CD8-positive, alpha-beta memory T cell (primary cell): ENCODE measurements at regions not wholly inside any gene's neighbourhood (a gene's known extent, or its start where the extent isn't known, plus 50 kb on each side); places are given as distances from the start of the nearest gene placed in this dataset.

Experiments
- CTCF ChIA-PET: fragments of 350-600 bp; sonication (Branson Sonifier 250); formaldehyde crosslinking; loops from one replicate; lab custom pipeline; 2021; ENCODE audit warnings: antibody characterized with exemption; lab: Charles Lee
- POLR2A ChIA-PET: fragments of 350-600 bp; sonication (Branson Sonifier 250); formaldehyde crosslinking; loops from one replicate; lab custom pipeline; 2021; ENCODE audit warnings: antibody characterized with exemption; lab: Charles Lee
- DNase-seq, 5 donors: peaks; one replicate each; pipeline versions ENCODE4 v3.0.0 to v3.0.0-alpha.2; 2020 to 2022; ENCODE audit warnings: mixed read lengths in 1 of 5
- H3K27ac ChIP-seq: one replicate; pipeline ENCODE4 v1.7.0; 2013; ENCODE audit warnings: low read depth, mild to moderate bottlenecking, low read length, moderate library complexity
- H3K27me3 ChIP-seq: 2 replicates; pipeline ENCODE4 v1.7.0; 2013; ENCODE audit warnings: low read length, mild to moderate bottlenecking; ENCODE audit not compliant: insufficient read depth, poor library complexity, severe bottlenecking
- H3K36me3 ChIP-seq: 2 replicates; pipeline ENCODE4 v1.7.0; 2013; ENCODE audit warnings: mild to moderate bottlenecking, low read length, moderate library complexity; ENCODE audit not compliant: insufficient read depth
- H3K4me1 ChIP-seq: 2 replicates; pipeline ENCODE4 v1.7.0; 2013; ENCODE audit warnings: mild to moderate bottlenecking, low read length, moderate library complexity; ENCODE audit not compliant: insufficient read depth
- H3K4me3 ChIP-seq: 2 replicates; pipeline ENCODE4 v1.7.0; 2013; ENCODE audit warnings: mild to moderate bottlenecking, low read length
- H3K9me3 ChIP-seq: 2 replicates; pipeline ENCODE4 v1.7.0; 2013; ENCODE audit warnings: mild to moderate bottlenecking, low read length
- H3K27ac Mint-ChIP-seq, 8 donors: one replicate each; pipeline ENCODE4 v1.8.0; 2020 to 2021; ENCODE audit warnings: mixed read lengths in 8 of 8, mild to moderate bottlenecking in 6 of 8, inconsistent platforms in 3 of 8, moderate library complexity in 3 of 8
- H3K27me3 Mint-ChIP-seq, 2 donors: one replicate each; pipeline ENCODE4 v1.8.0; 2020 to 2021; ENCODE audit warnings: mixed read lengths in 2 of 2, mild to moderate bottlenecking in 1 of 2, moderate library complexity in 1 of 2
- H3K36me3 Mint-ChIP-seq, 3 donors: one replicate each; pipeline ENCODE4 v1.8.0; 2020 to 2021; ENCODE audit warnings: mixed read lengths in 3 of 3, inconsistent platforms in 1 of 3, mild to moderate bottlenecking in 1 of 3
- H3K4me1 Mint-ChIP-seq, 3 donors: one replicate each; pipeline ENCODE4 v1.8.0; 2020 to 2021; ENCODE audit warnings: mixed read lengths in 3 of 3, inconsistent platforms in 1 of 3, mild to moderate bottlenecking in 1 of 3
- H3K4me3 Mint-ChIP-seq, 7 donors: one replicate each; pipeline ENCODE4 v1.8.0; 2020 to 2021; ENCODE audit warnings: mixed read lengths in 7 of 7, mild to moderate bottlenecking in 6 of 7, moderate library complexity in 4 of 7, inconsistent platforms in 2 of 7
- H3K9me3 Mint-ChIP-seq, 5 donors: one replicate each; pipeline ENCODE4 v1.8.0; 2020 to 2022; ENCODE audit warnings: mixed read lengths in 5 of 5, mild to moderate bottlenecking in 3 of 5, moderate library complexity in 2 of 5, inconsistent platforms in 1 of 5

DNA sequence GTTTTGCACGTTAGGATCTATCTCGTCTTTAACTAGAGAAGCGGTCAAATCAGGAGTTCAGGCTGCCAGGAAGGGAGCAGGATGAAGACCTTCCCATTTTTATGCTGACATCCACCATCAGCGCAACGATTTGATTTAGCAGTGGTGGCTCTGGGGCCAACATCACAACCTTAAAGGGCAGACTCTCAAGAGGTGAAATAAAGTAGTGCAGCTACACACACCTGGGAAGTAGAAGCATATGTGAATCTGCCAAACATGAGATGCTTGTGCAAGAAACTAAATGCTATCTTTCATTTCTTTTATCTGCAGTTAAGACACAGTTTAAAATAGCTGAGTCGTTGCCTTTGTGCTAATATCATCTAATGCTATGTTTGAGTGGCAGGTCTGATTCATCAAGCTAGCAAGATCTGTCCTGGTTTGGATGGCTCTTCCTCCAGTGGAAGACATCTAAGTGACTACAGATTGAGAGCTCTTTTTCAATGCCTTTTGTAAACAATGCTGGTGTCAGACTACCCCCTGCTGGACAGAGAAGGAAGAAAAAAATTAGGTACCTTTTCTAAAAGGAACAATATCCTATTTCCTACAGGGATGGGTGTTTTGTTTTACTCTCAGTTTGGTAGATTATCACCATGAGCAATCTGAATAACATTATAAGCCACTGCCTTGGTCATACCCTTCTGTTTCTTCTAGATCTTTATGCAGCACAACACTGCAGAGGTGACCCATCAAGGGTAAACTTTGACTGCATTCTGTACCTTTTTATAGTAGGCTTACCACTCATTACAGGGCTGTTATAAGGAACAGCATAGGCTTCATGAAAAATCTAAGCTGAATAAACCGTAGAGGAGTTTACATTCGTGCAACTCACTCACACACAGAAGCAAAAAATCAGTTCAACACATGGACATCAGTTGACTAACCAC lies 171.6 kb upstream of the FBXL4 start:
- Mint-ChIP-seq H3K4me1 (no peaks in the 10 kb centered on the region), H3K27ac (no peak overlapping the region), H3K9me3 (no peaks in the 10 kb centered on the region), H3K27me3 (peaks cover 5 to 40% of the 10 kb centered on the region in 2 donors), H3K4me3 (no peak overlapping the region), H3K36me3 (no peaks in the 10 kb centered on the region)
- no peaks in the 10 kb centered on the region for H3K4me1 ChIP-seq
- H3K27ac ChIP-seq = no peak overlapping the region
- CTCF ChIA-PET = interaction anchor here (1.3 to 1.9 kb wide), 2 partner anchors 10 to 1624 kb away, joined by 7 to 8 read pairs; no protein-coding TSS in a partner anchor
- no peak overlapping the region for H3K4me3 ChIP-seq
- no peaks in the 10 kb centered on the region for H3K9me3 ChIP-seq
- POLR2A ChIA-PET = no interaction called here
- no peaks in the 10 kb centered on the region for H3K36me3 ChIP-seq
- H3K27me3 ChIP-seq = no peaks in the 10 kb centered on the region
- peak in 1 of 5 donors; percentile 7 for DNase-seq

DNA sequence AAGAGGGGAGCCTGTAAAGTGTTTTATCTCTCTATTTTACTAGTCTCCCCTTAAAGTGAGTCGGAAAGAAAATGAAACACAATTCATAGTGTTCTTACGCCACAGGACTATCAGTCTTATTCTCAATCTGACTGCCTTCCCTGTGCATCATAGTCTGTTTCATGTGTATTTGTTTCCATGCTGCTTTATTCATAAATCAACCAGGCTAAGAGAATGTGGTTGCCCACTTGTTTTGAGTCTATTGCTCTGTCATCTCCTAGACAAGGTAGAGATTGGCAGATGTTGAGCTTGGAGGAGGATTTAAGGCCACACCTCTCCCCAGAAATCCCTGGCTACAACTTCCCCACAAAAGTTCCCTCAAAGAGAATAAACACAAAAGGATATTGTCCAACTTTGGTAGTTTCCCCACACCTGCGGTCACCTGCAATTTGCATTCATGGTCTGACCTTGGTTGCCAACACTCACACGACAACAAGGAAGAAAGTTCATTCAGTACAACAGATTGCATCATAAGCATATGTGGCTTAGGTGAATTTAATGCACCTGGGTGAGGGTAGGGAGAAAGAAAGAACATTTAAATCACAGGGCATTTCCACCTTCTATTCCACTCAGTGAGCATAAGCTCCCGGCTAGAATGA lies 167.1 kb upstream of the FBXL4 start:
- H3K27me3 Mint-ChIP-seq = peaks cover 8 to 23% of the 10 kb centered on the region in 2 donors
- Histone ChIP-seq H3K27ac (no peak overlapping the region), H3K9me3 (no peaks in the 10 kb centered on the region), H3K36me3 (no peaks in the 10 kb centered on the region), H3K4me3 (no peak overlapping the region), H3K27me3 (no peaks in the 10 kb centered on the region), H3K4me1 (no peaks in the 10 kb centered on the region)
- no peaks in the 10 kb centered on the region for H3K4me1 Mint-ChIP-seq
- no peaks in the 10 kb centered on the region for H3K36me3 Mint-ChIP-seq
- no peaks in the 10 kb centered on the region for H3K9me3 Mint-ChIP-seq
- POLR2A ChIA-PET = no interaction called here
- H3K27ac Mint-ChIP-seq = no peak overlapping the region
- DNase-seq = no peak
- CTCF ChIA-PET = no interaction called here
- H3K4me3 Mint-ChIP-seq = no peak overlapping the region

DNA sequence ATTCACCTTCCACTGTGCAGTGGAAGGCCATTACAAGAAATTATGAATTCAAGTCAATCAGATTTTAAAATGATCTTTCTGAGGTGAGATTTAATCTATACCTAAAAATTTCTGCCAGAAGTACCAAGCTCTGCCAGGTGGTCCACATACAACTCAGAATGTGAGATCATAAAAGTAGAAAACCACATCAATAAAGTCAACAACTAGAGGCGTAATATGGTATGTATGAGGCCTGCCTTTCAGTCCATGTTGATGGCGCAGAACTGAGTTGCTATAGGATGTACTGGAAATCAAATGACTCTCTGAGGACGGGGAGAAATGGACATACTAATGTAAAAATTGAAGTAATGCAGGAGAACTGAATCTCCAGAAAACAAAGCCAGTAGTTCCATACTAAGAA lies 163.8 kb upstream of the FBXL4 start:
- CTCF ChIA-PET = no interaction called here
- H3K27ac Mint-ChIP-seq = no peak overlapping the region

DNA sequence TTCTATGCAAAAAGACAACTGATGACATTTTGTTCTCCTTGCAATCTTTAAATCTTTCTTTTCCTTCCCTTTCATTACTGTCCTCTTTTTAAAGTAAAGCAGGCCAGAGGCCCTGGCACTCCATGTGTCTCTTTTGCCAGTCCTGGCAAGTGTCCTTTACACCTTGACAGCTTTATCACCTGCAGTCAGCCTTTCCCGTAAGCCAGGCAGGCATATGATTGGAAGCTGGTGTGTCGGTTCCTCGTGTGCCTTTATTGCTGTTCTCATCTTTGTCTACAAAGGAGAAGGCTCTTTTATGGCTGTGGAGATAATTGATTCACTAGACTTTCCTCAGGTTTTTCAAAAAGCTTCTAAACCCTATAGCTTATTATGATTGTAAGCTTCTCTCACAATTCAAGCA lies 162.3 kb upstream of the FBXL4 start:
- CTCF ChIA-PET = interaction anchor here (2.6 kb wide), 1 partner anchor 10 kb away, joined by 8 read pairs; no protein-coding TSS in a partner anchor

More for the DNA sequence above, 163.8 kb upstream of the FBXL4 start:
- Mint-ChIP-seq H3K27me3 (peaks cover 3 to 11% of the 10 kb centered on the region in 2 donors), H3K4me3 (no peak overlapping the region), H3K9me3 (no peaks in the 10 kb centered on the region), H3K4me1 (no peaks in the 10 kb centered on the region), H3K36me3 (no peaks in the 10 kb centered on the region)
- H3K9me3 ChIP-seq = no peaks in the 10 kb centered on the region
- H3K4me1 ChIP-seq = no peaks in the 10 kb centered on the region
- no peaks in the 10 kb centered on the region for H3K36me3 ChIP-seq
- no peak for DNase-seq
- POLR2A ChIA-PET = interaction anchor here (0.5 kb wide), 1 partner anchor 344 kb away, joined by 5 read pairs; no protein-coding TSS in a partner anchor
- H3K27ac ChIP-seq = no peak overlapping the region
- H3K27me3 ChIP-seq = no peaks in the 10 kb centered on the region
- H3K4me3 ChIP-seq = no peak overlapping the region

DNA sequence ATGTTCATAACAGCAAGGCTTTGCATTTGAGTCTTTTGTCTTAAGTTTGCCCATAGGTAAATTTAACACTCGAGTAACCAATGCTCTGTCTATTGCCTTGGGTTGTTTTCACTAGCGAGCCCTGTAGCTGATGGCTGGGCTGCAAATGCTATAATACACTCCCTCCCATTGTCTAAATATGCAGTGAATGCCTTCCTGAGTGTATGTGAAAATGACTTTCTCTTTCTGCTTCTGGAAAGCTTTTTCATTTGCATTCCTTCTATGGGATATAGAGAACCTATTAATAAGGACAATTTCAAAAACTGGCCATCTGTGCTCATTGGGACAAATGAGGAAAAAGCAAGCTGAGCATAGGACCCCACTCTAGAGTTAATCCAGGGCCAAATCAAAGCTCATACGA lies 156.5 kb upstream of the FBXL4 start:
- Mint-ChIP-seq H3K9me3 (no peaks in the 10 kb centered on the region), H3K4me3 (no peak overlapping the region), H3K36me3 (no peaks in the 10 kb centered on the region), H3K27me3 (peaks cover 6 to 14% of the 10 kb centered on the region in 2 donors), H3K27ac (no peak overlapping the region), H3K4me1 (no peaks in the 10 kb centered on the region)
- Histone ChIP-seq H3K4me3 (no peak overlapping the region), H3K27ac (no peak overlapping the region), H3K4me1 (no peaks in the 10 kb centered on the region), H3K27me3 (no peaks in the 10 kb centered on the region), H3K9me3 (no peaks in the 10 kb centered on the region), H3K36me3 (no peaks in the 10 kb centered on the region)
- POLR2A ChIA-PET = no interaction called here
- DNase-seq = no peak
- CTCF ChIA-PET = no interaction called here

More for the DNA sequence above, 162.3 kb upstream of the FBXL4 start:
- Histone ChIP-seq H3K9me3 (no peaks in the 10 kb centered on the region), H3K4me1 (no peaks in the 10 kb centered on the region), H3K36me3 (no peaks in the 10 kb centered on the region), H3K4me3 (no peak overlapping the region), H3K27me3 (no peaks in the 10 kb centered on the region), H3K27ac (no peak overlapping the region)
- H3K9me3 Mint-ChIP-seq = no peaks in the 10 kb centered on the region
- no peak for DNase-seq
- no peak overlapping the region for H3K27ac Mint-ChIP-seq
- no peak overlapping the region for H3K4me3 Mint-ChIP-seq
- peaks cover 7 to 9% of the 10 kb centered on the region in 2 donors for H3K27me3 Mint-ChIP-seq
- no peaks in the 10 kb centered on the region for H3K36me3 Mint-ChIP-seq
- POLR2A ChIA-PET = no interaction called here
- H3K4me1 Mint-ChIP-seq = no peaks in the 10 kb centered on the region

DNA sequence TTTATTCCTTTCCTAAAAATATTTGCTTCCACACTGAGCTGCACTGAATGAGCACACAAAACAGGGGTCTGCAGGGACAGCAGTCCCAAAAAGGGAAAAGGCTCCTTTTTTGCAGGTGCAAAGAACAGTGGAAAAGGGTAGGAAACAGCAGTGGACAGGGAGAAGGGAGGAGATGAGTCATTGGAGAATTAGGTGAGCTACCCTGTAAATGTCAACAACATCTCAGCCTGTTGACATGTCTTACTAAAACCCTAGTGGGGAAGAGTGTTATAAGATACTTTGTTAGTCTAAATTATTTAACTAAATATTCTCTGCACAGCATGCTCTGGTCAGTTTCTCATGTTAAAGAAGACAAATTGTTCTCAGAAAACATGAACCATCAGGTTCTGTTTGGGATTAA lies 151.5 kb upstream of the FBXL4 start:
- Histone ChIP-seq H3K4me1 (no peaks in the 10 kb centered on the region), H3K4me3 (no peak overlapping the region), H3K27ac (no peak overlapping the region), H3K27me3 (no peaks in the 10 kb centered on the region), H3K36me3 (no peaks in the 10 kb centered on the region), H3K9me3 (no peaks in the 10 kb centered on the region)
- DNase-seq = no peak
- peaks cover 0 to 2% (median 0%) of the 10 kb centered on the region in 5 donors for H3K9me3 Mint-ChIP-seq
- H3K4me3 Mint-ChIP-seq = no peak overlapping the region
- H3K4me1 Mint-ChIP-seq = no peaks in the 10 kb centered on the region
- ChIA-PET POLR2A (no interaction called here), CTCF (no interaction called here)
- H3K36me3 Mint-ChIP-seq = no peaks in the 10 kb centered on the region
- peaks cover 13 to 23% of the 10 kb centered on the region in 2 donors for H3K27me3 Mint-ChIP-seq
- H3K27ac Mint-ChIP-seq = no peak overlapping the region

DNA sequence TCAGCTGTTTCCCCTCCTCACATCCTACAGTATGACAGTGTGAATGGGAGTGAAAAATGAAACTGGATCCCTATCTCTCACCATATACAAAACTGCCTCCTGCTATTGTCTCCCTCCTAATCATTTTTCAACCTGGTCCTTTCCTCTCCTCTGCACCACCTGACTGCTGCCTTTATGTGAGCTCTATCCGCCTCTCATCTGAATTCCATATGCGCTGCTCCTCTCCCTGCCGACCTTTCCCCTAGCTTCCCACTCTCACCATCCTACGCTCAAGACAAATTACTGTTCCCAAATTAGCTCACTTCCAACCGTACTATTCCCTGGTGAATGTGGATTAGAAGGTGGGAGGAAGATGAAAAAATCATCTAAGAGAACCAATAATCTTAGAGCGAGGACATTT lies 148.4 kb upstream of the FBXL4 start:
- H3K4me1 ChIP-seq = no peaks in the 10 kb centered on the region
- Mint-ChIP-seq H3K36me3 (no peaks in the 10 kb centered on the region), H3K27ac (no peak overlapping the region), H3K9me3 (peaks cover 0 to 2% (median 0%) of the 10 kb centered on the region in 5 donors), H3K4me1 (no peaks in the 10 kb centered on the region), H3K27me3 (peaks cover 16 to 43% of the 10 kb centered on the region in 2 donors), H3K4me3 (no peak overlapping the region)
- H3K27me3 ChIP-seq = no peaks in the 10 kb centered on the region
- DNase-seq = no peak
- no peaks in the 10 kb centered on the region for H3K9me3 ChIP-seq
- H3K36me3 ChIP-seq = no peaks in the 10 kb centered on the region
- no peak overlapping the region for H3K4me3 ChIP-seq
- H3K27ac ChIP-seq = no peak overlapping the region
- ChIA-PET POLR2A (no interaction called here), CTCF (no interaction called here)
